ENCODE measurements at regions not wholly inside any gene's neighbourhood (a gene's known extent, or its start where the extent isn't known, plus 50 kb on each side); places are given as distances from the start of the nearest gene placed in this dataset.

- TF ChIP-seq CTCF (IDR thresholded peaks at IDR 0.05; ENCODE audit: poor library complexity) (no peak), EZH2phosphoT487 (IDR thresholded peaks at IDR 0.05; ENCODE audit: low read depth, severe bottlenecking, unreplicated experiment) (no peak)
These were observed 209.8 kb downstream of the RTL9 start for GRCh38 chrX:110568441-110568840.
